Panc1 (cell line): ENCODE measurements at regions not wholly inside any gene's neighbourhood (a gene's known extent, or its start where the extent isn't known, plus 50 kb on each side); places are given as distances from the start of the nearest gene placed in this dataset.
"Not testable (repeated sequence)": the region's sequence is repeated elsewhere in the genome, so short reads cannot be mapped to it uniquely, and the experiment has no call there.

Experiments used
- ATAC-seq: fragments of 200-7000 bp; cut with Tn5 transposase; 2 replicates; pipeline ENCODE4 v1.9.1; 2020; ENCODE audit warnings: mild to moderate bottlenecking, moderate library complexity
- BruUV-seq: library from RNA; stranded (reverse); fragments of 400-500 nt; replicated peaks from 2 replicates; lab custom pipeline; 2021; lab: Mats Ljungman, UMichigan
- CTCF ChIA-PET: fragments of 300-600 bp; sonication (Branson Sonifier 250); formaldehyde crosslinking; loops from one replicate; lab custom pipeline; 2022; ENCODE audit warnings: antibody characterized with exemption; lab: Charles Lee
- POLR2A ChIA-PET: fragments of 300-600 bp; sonication (Branson Sonifier 250); formaldehyde crosslinking; loops from one replicate; lab custom pipeline; 2022; ENCODE audit warnings: antibody characterized with exemption; lab: Charles Lee
- DNase-seq: peaks from one replicate; pipeline ENCODE4 v3.0.0-alpha.2; 2010; ENCODE audit warnings: low read depth, low spot score
- H3K27ac ChIP-seq: 2 replicates; pipeline ENCODE4 v1.5.1; 2011; ENCODE audit warnings: mild to moderate bottlenecking, low read length, inconsistent platforms
- H3K27me3 ChIP-seq: fragments of 200-500 bp; sonication (Bioruptor generic); 2 replicates; pipeline ENCODE4 v1.6.0; 2014; ENCODE audit warnings: low read length, inconsistent platforms; ENCODE audit not compliant: control insufficient read depth, insufficient read depth
- H3K36me3 ChIP-seq: fragments of 200-500 bp; sonication (Bioruptor generic); 2 replicates; pipeline ENCODE4 v1.5.1; 2014; ENCODE audit warnings: inconsistent platforms, mild to moderate bottlenecking, low read length, moderate library complexity; ENCODE audit not compliant: control insufficient read depth, insufficient read depth
- H3K4me1 ChIP-seq: 2 replicates; pipeline ENCODE4 v1.5.1; 2011; ENCODE audit warnings: inconsistent platforms, mild to moderate bottlenecking, low read length, moderate library complexity; ENCODE audit not compliant: control insufficient read depth, insufficient read depth
- H3K4me3 ChIP-seq, 2 experiments: 2 replicates each; pipeline ENCODE4 v1.5.1; 2011 to 2012; ENCODE audit warnings: low read depth in 2 of 2, low read length in 2 of 2, mild to moderate bottlenecking in 2 of 2, inconsistent platforms in 1 of 2, moderate library complexity in 1 of 2
- H3K9me3 ChIP-seq: fragments of 200-500 bp; sonication (Bioruptor generic); 2 replicates; pipeline ENCODE4 v1.5.1; 2014; ENCODE audit warnings: low read depth, mild to moderate bottlenecking, inconsistent platforms, low read length, moderate library complexity; ENCODE audit not compliant: control insufficient read depth, insufficient read depth
- CTCF ChIP-seq: fragments of 450-650 bp; IDR thresholded peaks from 2 replicates; pipeline ENCODE4 v1.5.1; 2017; ENCODE audit warnings: mild to moderate bottlenecking
- POLR2AphosphoS5 ChIP-seq: IDR thresholded peaks from 2 replicates; pipeline ENCODE4 v1.6.1; 2012; ENCODE audit warnings: mild to moderate bottlenecking, low read depth, low read length, moderate library complexity
- SIN3A ChIP-seq: IDR thresholded peaks from 2 replicates; pipeline ENCODE4 v1.6.1; 2012; ENCODE audit warnings: low read depth, mild to moderate bottlenecking, low read length, moderate library complexity, borderline replicate concordance; ENCODE audit not compliant: insufficient read depth
- TCF7L2 ChIP-seq: IDR thresholded peaks from 2 replicates; pipeline ENCODE4 v1.6.1; 2011; ENCODE audit warnings: mild to moderate bottlenecking, low read depth, low read length, inconsistent platforms
- in situ Hi-C: cut with HindIII; loops from 2 replicates; pipeline ENCODE4 v1.10.0; 2016; ENCODE audit warnings: low sequenced_read_pairs, low pct_unique_long_range_greater_than_20kb
- intact Hi-C: fragments of 100-400 bp; cut with micrococcal nuclease; formaldehyde crosslinking; loops from one replicate; pipeline ENCODE4 v1.10.0; 2022; ENCODE audit not compliant: unreplicated experiment
- TF ChIP-seq, protein P1 (sequence below), 2 experiments: IDR thresholded peaks; 2 replicates each; pipeline ENCODE4 v1.6.1; 2011 to 2012; ENCODE audit warnings: low read depth in 2 of 2, control low read depth in 1 of 2, low read length in 1 of 2, mild to moderate bottlenecking in 1 of 2, moderate library complexity in 1 of 2; ENCODE audit not compliant: insufficient read depth in 1 of 2

- ATAC-seq (no peak), DNase-seq (no peak)
- in situ Hi-C loops (no loop called here), intact Hi-C loops (no loop called here)
- Histone ChIP-seq H3K36me3 (no peaks in the 10 kb centered on the region), H3K4me1 (peaks cover 6% of the 10 kb centered on the region; the same call in 1 of the 2 replicates), H3K27me3 (no peaks in the 10 kb centered on the region), H3K27ac (no peak overlapping the region), H3K4me3 (peak overlapping the region; percentile 34 to 45), H3K9me3 (no peaks in the 10 kb centered on the region)
- TF ChIP-seq POLR2AphosphoS5 (no peak), CTCF (no peak), SIN3A (no peak)
- ChIA-PET POLR2A (no interaction called here), CTCF (no interaction called here)
- no TSS peak for BruUV-seq
Observed at GRCh38 chr20:25858495-25859425, 162.1 kb upstream of the ZNF337 start.

- H3K4me1 ChIP-seq, DNase-seq, H3K4me3 ChIP-seq, H3K36me3 ChIP-seq, intact Hi-C loops, H3K27me3 ChIP-seq, POLR2A ChIA-PET, H3K27ac ChIP-seq, CTCF ChIA-PET, ATAC-seq, in situ Hi-C loops, H3K9me3 ChIP-seq, BruUV-seq: not testable (repeated sequence)
Observed at GRCh38 chr20:25857091-25857788, 160.6 kb upstream of the ZNF337 start.

DNA sequence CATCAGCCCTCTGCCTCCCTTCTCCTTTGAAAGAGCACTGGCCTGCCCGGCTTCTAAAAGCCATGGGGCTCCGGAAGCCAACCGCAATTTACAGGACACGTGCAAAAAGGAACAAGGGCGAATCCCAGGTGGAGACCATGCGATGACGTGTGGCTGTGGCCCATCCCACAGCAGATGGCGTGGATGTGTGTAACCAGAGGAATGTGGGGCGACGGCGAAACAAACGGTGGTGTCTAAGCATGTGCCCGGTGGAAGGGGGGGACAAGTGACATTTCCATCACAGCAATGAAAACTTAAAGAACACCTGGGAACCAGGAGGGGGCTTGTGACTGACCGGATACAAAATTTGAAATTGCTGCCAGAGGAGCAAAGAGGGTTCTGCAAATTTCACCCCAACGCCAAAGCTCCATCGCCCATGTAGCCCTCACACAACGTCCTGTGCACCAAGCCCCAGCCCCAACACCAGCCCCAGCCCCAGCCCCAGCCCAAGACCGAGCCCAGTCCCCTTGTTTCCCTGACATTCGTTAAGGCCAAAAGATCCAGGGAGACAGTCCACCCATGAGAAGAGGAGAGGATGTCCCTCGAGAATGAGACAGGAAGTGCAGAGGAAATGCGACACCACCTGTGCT, 159.7 kb upstream of the ZNF337 start:
- TF ChIP-seq POLR2AphosphoS5 = no peak
- TF ChIP-seq SIN3A = no peak
- TF ChIP-seq, protein P1, sequence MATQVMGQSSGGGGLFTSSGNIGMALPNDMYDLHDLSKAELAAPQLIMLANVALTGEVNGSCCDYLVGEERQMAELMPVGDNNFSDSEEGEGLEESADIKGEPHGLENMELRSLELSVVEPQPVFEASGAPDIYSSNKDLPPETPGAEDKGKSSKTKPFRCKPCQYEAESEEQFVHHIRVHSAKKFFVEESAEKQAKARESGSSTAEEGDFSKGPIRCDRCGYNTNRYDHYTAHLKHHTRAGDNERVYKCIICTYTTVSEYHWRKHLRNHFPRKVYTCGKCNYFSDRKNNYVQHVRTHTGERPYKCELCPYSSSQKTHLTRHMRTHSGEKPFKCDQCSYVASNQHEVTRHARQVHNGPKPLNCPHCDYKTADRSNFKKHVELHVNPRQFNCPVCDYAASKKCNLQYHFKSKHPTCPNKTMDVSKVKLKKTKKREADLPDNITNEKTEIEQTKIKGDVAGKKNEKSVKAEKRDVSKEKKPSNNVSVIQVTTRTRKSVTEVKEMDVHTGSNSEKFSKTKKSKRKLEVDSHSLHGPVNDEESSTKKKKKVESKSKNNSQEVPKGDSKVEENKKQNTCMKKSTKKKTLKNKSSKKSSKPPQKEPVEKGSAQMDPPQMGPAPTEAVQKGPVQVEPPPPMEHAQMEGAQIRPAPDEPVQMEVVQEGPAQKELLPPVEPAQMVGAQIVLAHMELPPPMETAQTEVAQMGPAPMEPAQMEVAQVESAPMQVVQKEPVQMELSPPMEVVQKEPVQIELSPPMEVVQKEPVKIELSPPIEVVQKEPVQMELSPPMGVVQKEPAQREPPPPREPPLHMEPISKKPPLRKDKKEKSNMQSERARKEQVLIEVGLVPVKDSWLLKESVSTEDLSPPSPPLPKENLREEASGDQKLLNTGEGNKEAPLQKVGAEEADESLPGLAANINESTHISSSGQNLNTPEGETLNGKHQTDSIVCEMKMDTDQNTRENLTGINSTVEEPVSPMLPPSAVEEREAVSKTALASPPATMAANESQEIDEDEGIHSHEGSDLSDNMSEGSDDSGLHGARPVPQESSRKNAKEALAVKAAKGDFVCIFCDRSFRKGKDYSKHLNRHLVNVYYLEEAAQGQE (IDR thresholded peaks at IDR 0.05; ENCODE audit: insufficient read depth in 1 of 2, low read depth in 2 of 2, low read length in 1 of 2) = no peak
- no peak for TF ChIP-seq CTCF
- no peak for TF ChIP-seq TCF7L2
- DNase-seq (no peak), ATAC-seq (no peak)
- Histone ChIP-seq H3K4me1 (peaks cover 3% of the 10 kb centered on the region; the same call in 1 of the 2 replicates), H3K27me3 (no peaks in the 10 kb centered on the region), H3K9me3 (no peaks in the 10 kb centered on the region), H3K36me3 (no peaks in the 10 kb centered on the region), H3K4me3 (no peak overlapping the region), H3K27ac (no peak overlapping the region)
- no TSS peak for BruUV-seq
- ChIA-PET POLR2A (no interaction called here), CTCF (no interaction called here)
- intact Hi-C loops (no loop called here), in situ Hi-C loops (no loop called here)

DNA sequence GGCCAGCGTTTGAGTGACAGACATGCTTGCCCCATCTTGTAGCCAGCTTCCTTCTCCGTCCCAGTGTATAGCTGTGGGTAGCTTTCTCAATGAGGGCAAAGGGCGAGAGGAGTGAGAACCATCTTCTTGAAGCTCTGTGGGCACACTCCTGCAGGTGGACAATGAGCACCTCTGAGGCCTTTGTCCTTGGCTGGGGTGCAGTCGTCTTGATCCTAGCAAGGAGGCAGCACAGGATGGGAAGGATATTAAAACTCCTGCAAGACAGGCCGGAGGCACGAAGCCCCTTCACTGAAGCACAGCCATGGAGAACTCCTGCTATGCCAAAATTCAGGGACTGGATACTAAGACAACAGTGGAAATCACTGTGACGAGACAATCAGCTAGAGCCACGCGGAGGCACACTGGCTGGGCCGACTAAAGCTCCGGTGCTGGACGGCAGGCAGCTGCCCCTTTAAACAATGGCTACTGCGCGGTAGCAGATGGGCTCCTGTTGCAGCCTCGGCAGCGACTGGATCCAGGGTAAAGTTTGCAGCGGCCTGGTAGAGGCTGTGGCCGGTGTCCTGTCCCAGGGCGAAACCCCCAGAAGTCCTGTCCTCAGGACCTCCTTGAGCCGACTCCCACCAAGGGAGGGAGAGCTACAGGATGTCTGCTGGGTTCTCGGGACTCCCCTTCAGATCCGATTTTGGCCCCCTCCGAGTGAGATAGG, 159.0 kb upstream of the ZNF337 start:
- H3K36me3 ChIP-seq, H3K4me3 ChIP-seq, BruUV-seq, CTCF ChIA-PET, POLR2A ChIA-PET, DNase-seq, intact Hi-C loops, in situ Hi-C loops, H3K9me3 ChIP-seq, H3K4me1 ChIP-seq, H3K27ac ChIP-seq, H3K27me3 ChIP-seq, ATAC-seq: not testable (repeated sequence)
